Epithelial cell of esophagus (primary cell): ENCODE measurements at regions not wholly inside any gene's neighbourhood (a gene's known extent, or its start where the extent isn't known, plus 50 kb on each side); places are given as distances from the start of the nearest gene placed in this dataset.
"Not testable (repeated sequence)": the region's sequence is repeated elsewhere in the genome, so short reads cannot be mapped to it uniquely, and the experiment has no call there.

Experiments
- DNase-seq: peaks from one replicate; pipeline ENCODE4 v3.0.0; 2010; ENCODE audit warnings: low read depth
- H3K4me3 ChIP-seq: 2 replicates; pipeline ENCODE4 v1.5.1; 2011; ENCODE audit warnings: mild to moderate bottlenecking, low read length, control low read depth
- TF ChIP-seq, protein P1 (sequence below): IDR thresholded peaks from 2 replicates; pipeline ENCODE4 v1.5.1; 2011; ENCODE audit warnings: low read depth, mild to moderate bottlenecking, low read length, control low read depth, inconsistent platforms; ENCODE audit not compliant: insufficient read depth; ENCODE audit errors: missing control alignments

GRCh38 chr1:228944296-228944695 lies 209.0 kb downstream of the RHOU start:
- H3K4me3 ChIP-seq, result no peak overlapping the region
- TF ChIP-seq, protein P1, sequence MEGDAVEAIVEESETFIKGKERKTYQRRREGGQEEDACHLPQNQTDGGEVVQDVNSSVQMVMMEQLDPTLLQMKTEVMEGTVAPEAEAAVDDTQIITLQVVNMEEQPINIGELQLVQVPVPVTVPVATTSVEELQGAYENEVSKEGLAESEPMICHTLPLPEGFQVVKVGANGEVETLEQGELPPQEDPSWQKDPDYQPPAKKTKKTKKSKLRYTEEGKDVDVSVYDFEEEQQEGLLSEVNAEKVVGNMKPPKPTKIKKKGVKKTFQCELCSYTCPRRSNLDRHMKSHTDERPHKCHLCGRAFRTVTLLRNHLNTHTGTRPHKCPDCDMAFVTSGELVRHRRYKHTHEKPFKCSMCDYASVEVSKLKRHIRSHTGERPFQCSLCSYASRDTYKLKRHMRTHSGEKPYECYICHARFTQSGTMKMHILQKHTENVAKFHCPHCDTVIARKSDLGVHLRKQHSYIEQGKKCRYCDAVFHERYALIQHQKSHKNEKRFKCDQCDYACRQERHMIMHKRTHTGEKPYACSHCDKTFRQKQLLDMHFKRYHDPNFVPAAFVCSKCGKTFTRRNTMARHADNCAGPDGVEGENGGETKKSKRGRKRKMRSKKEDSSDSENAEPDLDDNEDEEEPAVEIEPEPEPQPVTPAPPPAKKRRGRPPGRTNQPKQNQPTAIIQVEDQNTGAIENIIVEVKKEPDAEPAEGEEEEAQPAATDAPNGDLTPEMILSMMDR, result no peak
- DNase-seq, result no peak

DNA sequence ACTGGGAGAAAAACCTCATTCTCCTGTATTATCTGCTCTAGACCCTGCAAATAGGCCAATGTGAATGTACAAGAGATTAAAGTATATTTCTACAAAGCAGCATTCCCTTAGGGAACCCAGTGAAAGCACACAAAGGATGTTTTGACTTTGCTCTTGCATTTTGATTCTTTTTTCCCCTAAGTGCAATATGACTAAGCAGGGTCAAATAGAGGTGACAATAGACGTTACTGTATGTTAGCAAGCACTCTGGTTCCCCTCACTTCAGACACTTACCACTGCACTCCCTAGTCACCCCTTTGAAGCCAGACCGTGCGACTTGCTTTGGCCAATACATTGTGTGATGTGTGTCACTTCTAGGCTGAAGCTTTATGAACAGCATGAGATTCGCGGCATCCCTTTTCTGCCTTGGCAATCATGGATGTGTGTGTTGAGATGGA lies 209.7 kb downstream of the RHOU start:
- no peak overlapping the region for H3K4me3 ChIP-seq
- no peak for DNase-seq

GRCh38 chr1:228945885-228946284 lies 210.6 kb downstream of the RHOU start:
- H3K4me3 ChIP-seq, result no peak overlapping the region
- TF ChIP-seq, protein P1, result no peak
- no peak for DNase-seq

More for the DNA sequence above, 209.7 kb downstream of the RHOU start:
- TF ChIP-seq, protein P1, result no peak

DNA sequence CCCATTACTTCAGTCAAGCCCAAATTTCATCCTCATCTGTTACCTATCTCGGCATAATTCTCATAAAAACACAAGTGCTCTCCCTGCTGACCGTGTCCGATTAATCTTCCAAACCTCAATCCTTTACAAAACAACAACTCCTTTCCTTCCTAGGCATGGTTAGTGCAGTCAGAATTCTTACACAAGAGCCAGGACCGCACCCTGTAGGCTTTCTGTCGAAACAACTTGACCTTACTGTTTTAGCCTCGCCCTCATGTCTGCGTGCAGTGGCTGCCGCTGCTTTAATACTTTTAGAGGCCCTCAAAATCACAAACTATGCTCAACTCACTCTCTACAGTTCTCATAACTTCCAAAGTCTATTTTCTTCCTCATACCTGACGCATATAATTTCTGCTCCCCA lies 214.3 kb downstream of the RHOU start:
- not testable (repeated sequence) for DNase-seq, H3K4me3 ChIP-seq

DNA sequence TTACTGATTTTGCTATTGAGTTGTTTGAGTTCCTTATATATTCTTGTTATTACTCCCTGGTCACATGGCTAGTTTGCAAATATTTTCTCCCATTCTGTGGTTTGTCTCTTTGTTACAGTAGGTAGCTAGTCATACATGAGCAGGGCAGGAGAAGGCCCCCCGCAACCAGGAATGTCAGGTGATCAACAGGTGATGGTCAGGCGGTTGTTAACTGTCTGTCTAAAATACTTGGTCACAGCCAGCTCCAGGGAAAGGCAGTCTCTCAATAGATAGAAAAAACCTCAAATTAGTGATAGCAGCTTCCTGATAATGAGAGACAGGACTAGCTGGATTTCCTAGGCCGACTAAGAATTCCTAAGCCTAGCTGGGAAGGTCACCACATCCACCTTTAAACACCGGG lies 217.9 kb downstream of the RHOU start:
- TF ChIP-seq, protein P1, result no peak
- H3K4me3 ChIP-seq, result no peak overlapping the region
- no peak for DNase-seq

DNA sequence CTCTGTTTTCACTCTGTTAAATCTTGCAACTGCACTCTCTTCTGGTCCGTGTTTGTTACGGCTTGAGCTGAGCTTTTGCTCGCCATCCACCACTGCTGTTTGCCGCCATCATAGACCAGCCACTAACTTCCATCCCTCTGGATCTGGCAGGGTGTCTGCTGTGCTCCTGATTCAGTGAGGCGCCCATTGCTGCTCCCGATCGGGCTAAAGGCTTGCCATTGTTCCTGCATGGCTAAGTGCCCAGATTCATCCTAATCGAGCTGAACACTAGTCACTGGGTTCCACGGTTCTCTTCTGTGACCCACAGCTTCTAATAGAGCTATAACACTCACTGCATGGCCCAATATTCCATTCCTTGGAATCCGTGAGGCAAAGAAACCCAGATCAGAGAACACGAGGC lies 218.5 kb downstream of the RHOU start:
- H3K4me3 ChIP-seq, DNase-seq: not testable (repeated sequence)

DNA sequence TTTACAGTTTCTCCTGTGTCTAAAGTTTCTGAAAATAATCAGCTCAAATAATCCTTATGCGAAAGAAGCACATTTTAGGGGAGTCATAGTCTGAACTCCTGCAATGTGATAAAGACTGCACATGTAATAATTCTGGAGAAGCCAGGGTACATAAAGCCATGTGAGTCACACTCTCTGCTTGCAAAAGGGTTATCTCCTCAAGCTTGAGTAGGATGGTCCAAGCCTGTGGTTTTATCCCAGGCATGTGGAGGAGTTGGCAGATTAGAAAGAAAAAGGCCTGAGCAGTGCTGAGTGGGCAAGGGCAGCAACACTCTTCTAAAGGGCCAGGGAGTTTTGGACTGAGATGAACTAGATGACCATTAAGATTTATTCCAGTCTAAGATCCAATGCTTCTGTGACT lies 220.4 kb downstream of the RHOU start:
- TF ChIP-seq, protein P1, result no peak
- H3K4me3 ChIP-seq, result no peak overlapping the region
- no peak for DNase-seq

- TF ChIP-seq, protein P1, result no peak
- no peak overlapping the region for H3K4me3 ChIP-seq
- no peak for DNase-seq
These were observed 221.6 kb downstream of the RHOU start for GRCh38 chr1:228956864-228957263.
